Neuronal stem cell (in vitro differentiated cells): ENCODE measurements at regions not wholly inside any gene's neighbourhood (a gene's known extent, or its start where the extent isn't known, plus 50 kb on each side); places are given as distances from the start of the nearest gene placed in this dataset.

Experiments
- DNase-seq: peaks from one replicate; pipeline ENCODE4 v3.0.0-alpha.2; 2013; ENCODE audit warnings: low spot score
- H2AFZ ChIP-seq: one replicate; pipeline ENCODE4 v1.6.1; 2013; ENCODE audit warnings: mild to moderate bottlenecking, low read length, inconsistent platforms
- H2AK5ac ChIP-seq: 2 replicates; pipeline ENCODE4 v1.6.1; 2013; ENCODE audit warnings: low read depth, mild to moderate bottlenecking, inconsistent platforms, low read length, moderate library complexity, mixed read lengths
- H2BK120ac ChIP-seq: 2 replicates; pipeline ENCODE4 v1.6.1; 2013; ENCODE audit warnings: low read depth, mild to moderate bottlenecking, inconsistent platforms, low read length, moderate library complexity, mixed read lengths
- H2BK12ac ChIP-seq: one replicate; pipeline ENCODE4 v1.6.1; 2013; ENCODE audit warnings: low read length, inconsistent platforms
- H2BK15ac ChIP-seq: 2 replicates; pipeline ENCODE4 v1.6.1; 2013; ENCODE audit warnings: mild to moderate bottlenecking, low read length, inconsistent platforms, mixed read lengths
- H2BK5ac ChIP-seq: one replicate; pipeline ENCODE4 v1.6.1; 2013; ENCODE audit warnings: inconsistent platforms, mild to moderate bottlenecking, low read length, moderate library complexity
- H3K14ac ChIP-seq: one replicate; pipeline ENCODE4 v1.6.1; 2013; ENCODE audit warnings: low read length, inconsistent platforms
- H3K18ac ChIP-seq: 2 replicates; pipeline ENCODE4 v1.6.1; 2013; ENCODE audit warnings: low read length, inconsistent platforms
- H3K23ac ChIP-seq: 2 replicates; pipeline ENCODE4 v1.6.1; 2013; ENCODE audit warnings: low read depth, mild to moderate bottlenecking, mixed read lengths, low read length, inconsistent platforms; ENCODE audit not compliant: poor library complexity
- H3K27ac ChIP-seq: replicated peaks from 3 replicates; pipeline ENCODE4 v1.5.1; 2013; ENCODE audit warnings: low read length, inconsistent platforms
- H3K27me3 ChIP-seq, 3 experiments: 2 replicates each; pipeline ENCODE4 v1.6.1; 2013; ENCODE audit warnings: low read length in 3 of 3, mild to moderate bottlenecking in 2 of 3, inconsistent platforms in 1 of 3, low read depth in 1 of 3, mixed read lengths in 1 of 3, moderate library complexity in 1 of 3; ENCODE audit not compliant: control insufficient read depth in 3 of 3, insufficient read depth in 3 of 3
- H3K36me3 ChIP-seq, 2 donors: replicated peaks in 1 of 2; 2 replicates each; pipeline ENCODE4 v1.6.1; 2013; ENCODE audit warnings: low read length in 2 of 2; ENCODE audit not compliant: control insufficient read depth in 2 of 2, insufficient read depth in 2 of 2
- H3K4ac ChIP-seq: 2 replicates; pipeline ENCODE4 v1.6.1; 2013; ENCODE audit warnings: inconsistent platforms, mild to moderate bottlenecking, low read length, moderate library complexity
- H3K4me1 ChIP-seq, 2 donors: 1 replicate in 1 of 2; 2 replicates in 1 of 2; pipeline ENCODE4 v1.6.1; 2013; ENCODE audit warnings: low read length in 2 of 2, low read depth in 1 of 2; ENCODE audit not compliant: control insufficient read depth in 2 of 2, insufficient read depth in 1 of 2
- H3K4me2 ChIP-seq: one replicate; pipeline ENCODE4 v1.6.1; 2013; ENCODE audit warnings: mild to moderate bottlenecking, low read length, inconsistent platforms; ENCODE audit not compliant: insufficient read depth, poor library complexity, severe bottlenecking
- H3K4me3 ChIP-seq, 2 donors: 2 replicates each; pipeline ENCODE4 v1.5.1; 2013; ENCODE audit warnings: low read length in 2 of 2, mild to moderate bottlenecking in 2 of 2, inconsistent platforms in 1 of 2, moderate library complexity in 1 of 2
- H3K79me1 ChIP-seq: one replicate; pipeline ENCODE4 v1.6.1; 2013; ENCODE audit warnings: low read depth, mild to moderate bottlenecking, inconsistent platforms, low read length, moderate library complexity
- H3K9ac ChIP-seq: one replicate; pipeline ENCODE4 v1.6.1; 2013; ENCODE audit warnings: mild to moderate bottlenecking, low read depth, low read length, inconsistent platforms; ENCODE audit not compliant: poor library complexity
- H3K9me3 ChIP-seq, 2 donors: replicated peaks in 1 of 2; 2 replicates each; pipeline versions ENCODE3 to v1.6.1; 2013; ENCODE audit warnings: low read length in 2 of 2, mild to moderate bottlenecking in 2 of 2, inconsistent platforms in 1 of 2, low read depth in 1 of 2, mixed read lengths in 1 of 2, moderate library complexity in 1 of 2; ENCODE audit not compliant: control insufficient read depth in 2 of 2, insufficient read depth in 1 of 2
- H4K8ac ChIP-seq: one replicate; pipeline ENCODE4 v1.6.1; 2013; ENCODE audit warnings: low read depth, mild to moderate bottlenecking, inconsistent platforms, low read length, moderate library complexity
- H4K91ac ChIP-seq: one replicate; pipeline ENCODE4 v1.6.1; 2013; ENCODE audit warnings: low read length, low read depth, mild to moderate bottlenecking, inconsistent platforms; ENCODE audit not compliant: poor library complexity
- WGBS, 2 donors: extraction: QIAGEN DNeasy Blood & Tissue Kit; methylation state at CpG; one replicate each; pipeline ENCODE4 v1.1.7; 2013; ENCODE audit warnings: missing lambda C conversion rate in 2 of 2, mixed read lengths in 1 of 2; ENCODE audit not compliant: insufficient read length in 2 of 2, insufficient replicate concordance in 1 of 2; ENCODE audit errors: extremely low coverage in 2 of 2; 5-methylcytosine and 5-hydroxymethylcytosine counted together

- no peak overlapping the region for H4K91ac ChIP-seq
- WGBS, 2 donors = no CpG with 5 or more reads among the region's 4 CpGs
- H3K4me3 ChIP-seq = no peak overlapping the region
- no peaks in the 10 kb centered on the region for H3K9me3 ChIP-seq
- no peak overlapping the region for H3K18ac ChIP-seq
- no peak overlapping the region for H3K27ac ChIP-seq
- no peak overlapping the region for H2BK120ac ChIP-seq
- H2BK12ac ChIP-seq = no peak overlapping the region
- H3K36me3 ChIP-seq = no peaks in the 10 kb centered on the region
- H3K4ac ChIP-seq = no peak overlapping the region
- H3K4me2 ChIP-seq = no peak overlapping the region
- DNase-seq = no peak
- no peak overlapping the region for H3K14ac ChIP-seq
- no peaks in the 10 kb centered on the region for H3K79me1 ChIP-seq
- no peaks in the 10 kb centered on the region for H3K27me3 ChIP-seq
- no peak overlapping the region for H2BK5ac ChIP-seq
- no peak overlapping the region for H4K8ac ChIP-seq
- peaks cover 0 to 4% of the 10 kb centered on the region in 2 donors for H3K4me1 ChIP-seq
- no peak overlapping the region for H2AFZ ChIP-seq
- no peak overlapping the region for H2BK15ac ChIP-seq
- H3K23ac ChIP-seq = no peak overlapping the region
- no peak overlapping the region for H2AK5ac ChIP-seq
- H3K9ac ChIP-seq = no peak overlapping the region
Observed at GRCh38 chr4:185919107-185919506, 107.1 kb upstream of the SORBS2 start.

- H2BK15ac ChIP-seq = no peak overlapping the region
- H2BK5ac ChIP-seq = no peak overlapping the region
- no peak overlapping the region for H2BK12ac ChIP-seq
- H3K4me3 ChIP-seq = no peak overlapping the region
- H3K18ac ChIP-seq = no peak overlapping the region
- no peak for DNase-seq
- H3K36me3 ChIP-seq = no peaks in the 10 kb centered on the region
- H2BK120ac ChIP-seq = no peak overlapping the region
- H3K27me3 ChIP-seq = no peaks in the 10 kb centered on the region
- no peak overlapping the region for H2AFZ ChIP-seq
- peaks cover 0 to 4% of the 10 kb centered on the region in 2 donors for H3K4me1 ChIP-seq
- no peak overlapping the region for H3K4ac ChIP-seq
- H3K27ac ChIP-seq = no peak overlapping the region
- no peak overlapping the region for H3K23ac ChIP-seq
- H3K9me3 ChIP-seq = no peaks in the 10 kb centered on the region
- no peak overlapping the region for H3K14ac ChIP-seq
- no peak overlapping the region for H4K91ac ChIP-seq
- H3K79me1 ChIP-seq = no peaks in the 10 kb centered on the region
- no peak overlapping the region for H4K8ac ChIP-seq
- H3K9ac ChIP-seq = no peak overlapping the region
- H2AK5ac ChIP-seq = no peak overlapping the region
- WGBS, 2 donors = no CpG with 5 or more reads among the region's 6 CpGs
- no peak overlapping the region for H3K4me2 ChIP-seq
Observed at GRCh38 chr4:185920171-185920570, 108.2 kb upstream of the SORBS2 start.

GRCh38 chr4:185920691-185921260 is 108.8 kb upstream of the SORBS2 start:
- Histone ChIP-seq H3K27ac (no peak overlapping the region), H3K9me3 (no peaks in the 10 kb centered on the region), H4K8ac (no peak overlapping the region), H2BK120ac (no peak overlapping the region), H2BK15ac (no peak overlapping the region), H3K18ac (no peak overlapping the region), H2BK12ac (no peak overlapping the region), H3K14ac (no peak overlapping the region), H3K4ac (no peak overlapping the region), H4K91ac (no peak overlapping the region), H2AK5ac (no peak overlapping the region), H3K27me3 (no peaks in the 10 kb centered on the region), H3K4me1 (peaks cover 0 to 4% of the 10 kb centered on the region in 2 donors), H3K36me3 (no peaks in the 10 kb centered on the region), H3K23ac (no peak overlapping the region), H3K79me1 (no peaks in the 10 kb centered on the region), H3K4me3 (no peak overlapping the region), H3K9ac (no peak overlapping the region), H3K4me2 (no peak overlapping the region), H2AFZ (no peak overlapping the region), H2BK5ac (no peak overlapping the region)
- no peak for DNase-seq
- no CpG with 5 or more reads among the region's 10 CpGs for WGBS, 2 donors

GRCh38 chr4:185921583-185922555 is 109.9 kb upstream of the SORBS2 start:
- Histone ChIP-seq H3K79me1 (no peaks in the 10 kb centered on the region), H3K4me2 (no peak overlapping the region), H2BK15ac (no peak overlapping the region), H3K23ac (no peak overlapping the region), H2BK12ac (no peak overlapping the region), H3K9me3 (no peaks in the 10 kb centered on the region), H4K91ac (no peak overlapping the region), H2BK5ac (no peak overlapping the region), H3K27ac (no peak overlapping the region), H3K4ac (no peak overlapping the region), H4K8ac (no peak overlapping the region), H3K36me3 (no peaks in the 10 kb centered on the region), H3K4me1 (peaks cover 0 to 7% of the 10 kb centered on the region in 2 donors), H2AFZ (no peak overlapping the region), H2AK5ac (no peak overlapping the region), H3K14ac (no peak overlapping the region), H3K4me3 (no peak overlapping the region), H2BK120ac (no peak overlapping the region), H3K9ac (no peak overlapping the region), H3K18ac (no peak overlapping the region), H3K27me3 (no peaks in the 10 kb centered on the region)
- DNase-seq = no peak
- no CpG with 5 or more reads among the region's 9 CpGs for WGBS, 2 donors
